GM23248 (cell line): ENCODE measurements at regions not wholly inside any gene's neighbourhood (a gene's known extent, or its start where the extent isn't known, plus 50 kb on each side); places are given as distances from the start of the nearest gene placed in this dataset.

Experiments
- DNase-seq: peaks from one replicate; pipeline ENCODE4 v3.0.0-alpha.2; 2015
- H2AFZ ChIP-seq: fragments of 200-600 bp; sonication (generic); 2 replicates; pipeline ENCODE4 v1.6.1; 2016; ENCODE audit warnings: antibody characterized with exemption
- H3F3A ChIP-seq: fragments of 200-600 bp; sonication (generic); 2 replicates; pipeline ENCODE4 v1.6.1; 2016; ENCODE audit warnings: mild to moderate bottlenecking, antibody characterized with exemption, mixed run types; ENCODE audit not compliant: insufficient read depth
- H3K27ac ChIP-seq: fragments of 200-600 bp; sonication (generic); 2 replicates; pipeline ENCODE4 v1.5.1; 2016; ENCODE audit warnings: mild to moderate bottlenecking
- H3K27me3 ChIP-seq: fragments of 200-600 bp; sonication (generic); replicated peaks from 2 replicates; pipeline ENCODE4 v1.6.1; 2016; ENCODE audit warnings: mild to moderate bottlenecking; ENCODE audit not compliant: insufficient read depth
- H3K36me3 ChIP-seq: fragments of 200-600 bp; sonication (generic); 2 replicates; pipeline ENCODE4 v1.6.1; 2016; ENCODE audit warnings: low read depth, mild to moderate bottlenecking
- H3K4me1 ChIP-seq: fragments of 200-600 bp; sonication (generic); 2 replicates; pipeline ENCODE4 v1.6.1; 2016; ENCODE audit warnings: mild to moderate bottlenecking; ENCODE audit not compliant: insufficient read depth
- H3K4me2 ChIP-seq: fragments of 200-600 bp; sonication (generic); one replicate; pipeline ENCODE4 v1.6.1; 2016; ENCODE audit warnings: mild to moderate bottlenecking; ENCODE audit not compliant: unreplicated experiment
- H3K4me3 ChIP-seq: fragments of 200-600 bp; sonication (generic); 2 replicates; pipeline ENCODE4 v1.5.1; 2016; ENCODE audit warnings: mild to moderate bottlenecking
- H3K79me2 ChIP-seq: fragments of 200-600 bp; sonication (generic); 2 replicates; pipeline ENCODE4 v1.6.1; 2016; ENCODE audit warnings: mild to moderate bottlenecking; ENCODE audit not compliant: insufficient read depth
- H3K9ac ChIP-seq: fragments of 200-600 bp; sonication (generic); 2 replicates; pipeline ENCODE4 v1.6.1; 2016; ENCODE audit warnings: mild to moderate bottlenecking
- H3K9me2 ChIP-seq: fragments of 200-600 bp; sonication (generic); 2 replicates; pipeline ENCODE4 v1.6.1; 2016; ENCODE audit warnings: mixed run types, mild to moderate bottlenecking, moderate library complexity; ENCODE audit not compliant: insufficient read depth
- H3K9me3 ChIP-seq: fragments of 200-600 bp; sonication (generic); one replicate; pipeline ENCODE4 v1.6.1; 2017; ENCODE audit warnings: low read depth
- H4K20me1 ChIP-seq: fragments of 200-600 bp; sonication (generic); 2 replicates; pipeline ENCODE4 v1.6.0; 2016; ENCODE audit not compliant: insufficient read depth
- EZH2 ChIP-seq: fragments of 200-600 bp; sonication (generic); IDR thresholded peaks from 2 replicates; pipeline ENCODE4 v1.6.1; 2018; ENCODE audit warnings: antibody characterized with exemption, mild to moderate bottlenecking; ENCODE audit not compliant: insufficient read depth, poor library complexity, severe bottlenecking
- EZH2phosphoT487 ChIP-seq: fragments of 200-600 bp; sonication (generic); IDR thresholded peaks from 2 replicates; pipeline ENCODE4 v1.6.1; 2018; ENCODE audit warnings: antibody characterized with exemption, moderate library complexity, mild to moderate bottlenecking, low read depth; ENCODE audit not compliant: insufficient read depth
- WGBS, 2 experiments: methylation state at CpG; one replicate each; pipeline ENCODE4 v1.1.6; 2015 to 2017; ENCODE audit warnings: low lambda C conversion rate in 2 of 2, low coverage in 1 of 2; ENCODE audit errors: missing lambda C conversion rate in 2 of 2; 5-methylcytosine and 5-hydroxymethylcytosine counted together
- in situ Hi-C: fragments of 300-500 bp; cut with MboI; formaldehyde crosslinking; loops from 2 replicates; pipeline ENCODE4 v1.15.0; 2020

- H3K27ac ChIP-seq: no peak overlapping the region
- H3K4me2 ChIP-seq: no peak overlapping the region
- WGBS, 2 experiments: 86 to 97% methylated on average over 3 of the region's 3 CpGs
- H3K36me3 ChIP-seq: no peaks in the 10 kb centered on the region
- peaks cover 19% of the 10 kb centered on the region for H3K4me1 ChIP-seq
- no peaks in the 10 kb centered on the region for H3K27me3 ChIP-seq
- H2AFZ ChIP-seq: no peak overlapping the region
- no peaks in the 10 kb centered on the region for H3K9me3 ChIP-seq
- H4K20me1 ChIP-seq: no peaks in the 10 kb centered on the region
- H3K9ac ChIP-seq: no peak overlapping the region
- H3K4me3 ChIP-seq: no peak overlapping the region
- TF ChIP-seq EZH2phosphoT487 (no peak), EZH2 (no peak)
- no peak for DNase-seq
- no peaks in the 10 kb centered on the region for H3K79me2 ChIP-seq
- H3F3A ChIP-seq: peaks cover 18% of the 10 kb centered on the region; the same call in 1 of the 2 replicates
- H3K9me2 ChIP-seq: no peaks in the 10 kb centered on the region
- in situ Hi-C loops: no loop called here
Observed at GRCh38 chr5:74156728-74157383, 483.7 kb downstream of the ENC1 start.

- H3K9ac ChIP-seq: no peak overlapping the region
- peaks cover 7% of the 10 kb centered on the region for H3K4me1 ChIP-seq
- TF ChIP-seq EZH2 (no peak), EZH2phosphoT487 (no peak)
- H3K4me2 ChIP-seq: peak overlapping the region; percentile 3
- in situ Hi-C loops: no loop called here
- H2AFZ ChIP-seq: no peak overlapping the region
- DNase-seq: peak; percentile 35
- WGBS, 2 experiments: 0 to 7% methylated on average over 1 of the region's 1 CpG
- H3F3A ChIP-seq: peaks cover 9% of the 10 kb centered on the region
- H4K20me1 ChIP-seq: no peaks in the 10 kb centered on the region
- H3K27ac ChIP-seq: no peak overlapping the region
- 0 out of 2 replicates have a peak, but pooled peaks cover 2% of the 10 kb centered on the region for H3K9me2 ChIP-seq
- no peaks in the 10 kb centered on the region for H3K79me2 ChIP-seq
- H3K9me3 ChIP-seq: no peaks in the 10 kb centered on the region
- no peaks in the 10 kb centered on the region for H3K27me3 ChIP-seq
- no peak overlapping the region for H3K4me3 ChIP-seq
- no peaks in the 10 kb centered on the region for H3K36me3 ChIP-seq
Observed at GRCh38 chr5:74155501-74155900, 485.0 kb downstream of the ENC1 start.

- Histone ChIP-seq H3K4me3 (no peak overlapping the region), H3K27ac (no peak overlapping the region), H3K4me2 (no peak overlapping the region), H3K79me2 (no peaks in the 10 kb centered on the region), H3F3A (peaks cover 18% of the 10 kb centered on the region), H3K9me2 (0 out of 2 replicates have a peak, but pooled peaks cover 6% of the 10 kb centered on the region), H3K9me3 (no peaks in the 10 kb centered on the region), H3K36me3 (no peaks in the 10 kb centered on the region), H3K4me1 (peaks cover 16% of the 10 kb centered on the region), H4K20me1 (no peaks in the 10 kb centered on the region), H3K27me3 (no peaks in the 10 kb centered on the region), H3K9ac (no peak overlapping the region), H2AFZ (no peak overlapping the region)
- WGBS, 2 experiments: 81 to 83% methylated on average over 3 of the region's 3 CpGs
- TF ChIP-seq EZH2: no peak
- no peak for TF ChIP-seq EZH2phosphoT487
- no peak for DNase-seq
- in situ Hi-C loops: no loop called here
Observed at GRCh38 chr5:74154526-74154925, 486.0 kb downstream of the ENC1 start.

- no peak overlapping the region for H3K27ac ChIP-seq
- H3K79me2 ChIP-seq: no peaks in the 10 kb centered on the region
- no peaks in the 10 kb centered on the region for H4K20me1 ChIP-seq
- DNase-seq: no peak
- H3K9me2 ChIP-seq: 0 out of 2 replicates have a peak, but pooled peaks cover 6% of the 10 kb centered on the region
- in situ Hi-C loops: no loop called here
- H3K36me3 ChIP-seq: no peaks in the 10 kb centered on the region
- H3K4me2 ChIP-seq: no peak overlapping the region
- peaks cover 21% of the 10 kb centered on the region for H3K4me1 ChIP-seq
- no peaks in the 10 kb centered on the region for H3K9me3 ChIP-seq
- WGBS, 2 experiments: 89 to 90% methylated on average over 1 of the region's 1 CpG
- H3K9ac ChIP-seq: no peak overlapping the region
- no peak overlapping the region for H2AFZ ChIP-seq
- H3K4me3 ChIP-seq: no peak overlapping the region
- peaks cover 22% of the 10 kb centered on the region for H3F3A ChIP-seq
- no peak for TF ChIP-seq EZH2
- no peak for TF ChIP-seq EZH2phosphoT487
- no peaks in the 10 kb centered on the region for H3K27me3 ChIP-seq
Observed at GRCh38 chr5:74153255-74153790, 487.2 kb downstream of the ENC1 start.
